ENCODE measurements at regions not wholly inside any gene's neighbourhood (a gene's known extent, or its start where the extent isn't known, plus 50 kb on each side); places are given as distances from the start of the nearest gene placed in this dataset.
A peak's percentile ranks its signal among the peaks of the same experiment; 100 is the strongest.

DNA sequence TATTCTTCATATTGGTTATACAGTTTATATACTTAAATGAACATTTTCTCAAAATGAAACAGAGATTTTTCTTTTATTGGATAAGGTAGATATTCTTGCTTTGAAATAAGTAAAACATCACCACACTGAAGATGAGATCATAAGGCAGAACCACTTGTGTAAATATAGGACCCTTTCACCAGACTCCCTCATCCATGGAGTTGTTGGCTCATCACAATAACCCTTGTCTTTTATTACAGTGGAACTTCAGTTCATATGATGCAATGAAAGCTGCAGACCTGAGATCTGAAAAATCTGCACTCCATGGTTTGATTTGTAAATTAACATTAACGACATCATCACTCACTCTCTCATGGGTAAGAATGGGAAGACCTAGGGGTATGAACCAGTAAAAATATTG is 51.9 kb upstream of the DBX2 start:
- Mint-ChIP-seq H3K27me3 (ENCODE audit: insufficient read depth) (peaks cover 5% of the 10 kb centered on the region), H3K27ac (no peak overlapping the region), H3K36me3 (ENCODE audit: low read depth) (no peaks in the 10 kb centered on the region), H3K4me1 (ENCODE audit: low read depth) (no peaks in the 10 kb centered on the region), H3K4me3 (no peak overlapping the region), H3K9me3 (no peaks in the 10 kb centered on the region)
- DNase-seq (ENCODE audit: low spot score): no peak
- intact Hi-C loops (cut with micrococcal nuclease): no loop called here

DNA sequence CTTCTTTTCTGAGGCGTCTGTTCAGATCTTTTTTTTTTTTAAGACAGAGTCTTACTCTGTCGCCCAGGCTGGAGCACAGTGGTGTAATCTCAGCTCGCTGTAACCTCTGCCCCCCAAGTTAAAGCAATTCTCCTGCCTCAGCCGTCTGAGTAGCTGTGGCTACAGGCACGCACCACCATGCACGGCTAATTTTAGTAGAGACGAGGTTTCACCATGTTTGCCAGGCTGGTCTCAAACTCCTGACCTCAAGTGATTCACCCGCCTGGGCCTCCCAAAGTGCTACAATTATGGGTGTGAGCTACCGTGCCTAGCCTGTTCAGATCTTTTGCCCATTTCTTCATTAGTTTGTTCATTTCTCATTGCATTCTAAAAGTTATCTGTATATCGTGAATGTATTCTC is 55.1 kb upstream of the DBX2 start:
- Mint-ChIP-seq H3K9me3 (no peaks in the 10 kb centered on the region), H3K4me1 (ENCODE audit: low read depth) (no peaks in the 10 kb centered on the region), H3K27me3 (ENCODE audit: insufficient read depth) (peaks cover 5% of the 10 kb centered on the region), H3K36me3 (ENCODE audit: low read depth) (no peaks in the 10 kb centered on the region), H3K27ac (no peak overlapping the region), H3K4me3 (no peak overlapping the region)
- intact Hi-C loops (cut with micrococcal nuclease): no loop called here
- no peak for DNase-seq (ENCODE audit: low spot score)

- H3K36me3 Mint-ChIP-seq (ENCODE audit: low read depth): no peaks in the 10 kb centered on the region
- H3K9me3 Mint-ChIP-seq: no peaks in the 10 kb centered on the region
- intact Hi-C loops (cut with micrococcal nuclease): no loop called here
- H3K4me3 Mint-ChIP-seq: no peak overlapping the region
- no peaks in the 10 kb centered on the region for H3K4me1 Mint-ChIP-seq (ENCODE audit: low read depth)
- DNase-seq (ENCODE audit: low spot score): no peak
- no peak overlapping the region for H3K27ac Mint-ChIP-seq
- peaks cover 4% of the 10 kb centered on the region for H3K27me3 Mint-ChIP-seq (ENCODE audit: insufficient read depth)
Measured at GRCh38 chr12:45112306-45112705, 61.4 kb upstream of the DBX2 start.

DNA sequence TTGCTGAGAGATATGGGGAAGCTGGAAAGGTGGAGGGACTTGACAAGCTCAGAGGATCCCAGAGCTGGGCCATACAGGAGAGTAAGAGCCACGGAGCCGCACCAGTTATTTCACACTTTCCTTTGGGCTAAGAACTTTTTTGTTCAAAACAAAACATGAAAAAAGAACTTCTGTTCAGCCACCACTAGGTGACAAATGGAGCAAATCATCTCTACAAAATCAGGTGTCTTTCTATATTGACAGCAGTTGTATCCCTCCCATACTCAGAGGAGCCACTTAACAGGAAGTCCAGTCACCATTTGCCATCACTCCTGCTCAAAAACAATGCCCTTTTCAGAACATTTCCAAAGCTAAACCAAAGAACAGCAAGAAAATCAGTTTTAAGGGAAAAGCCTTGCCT is 70.3 kb upstream of the DBX2 start:
- no peak overlapping the region for H3K4me3 Mint-ChIP-seq
- no peak overlapping the region for H3K27ac Mint-ChIP-seq
- no peaks in the 10 kb centered on the region for H3K36me3 Mint-ChIP-seq (ENCODE audit: low read depth)
- DNase-seq (ENCODE audit: low spot score): no peak
- H3K9me3 Mint-ChIP-seq: no peaks in the 10 kb centered on the region
- H3K4me1 Mint-ChIP-seq (ENCODE audit: low read depth): no peaks in the 10 kb centered on the region
- peaks cover 2% of the 10 kb centered on the region for H3K27me3 Mint-ChIP-seq (ENCODE audit: insufficient read depth)
- intact Hi-C loops (cut with micrococcal nuclease): no loop called here

DNA sequence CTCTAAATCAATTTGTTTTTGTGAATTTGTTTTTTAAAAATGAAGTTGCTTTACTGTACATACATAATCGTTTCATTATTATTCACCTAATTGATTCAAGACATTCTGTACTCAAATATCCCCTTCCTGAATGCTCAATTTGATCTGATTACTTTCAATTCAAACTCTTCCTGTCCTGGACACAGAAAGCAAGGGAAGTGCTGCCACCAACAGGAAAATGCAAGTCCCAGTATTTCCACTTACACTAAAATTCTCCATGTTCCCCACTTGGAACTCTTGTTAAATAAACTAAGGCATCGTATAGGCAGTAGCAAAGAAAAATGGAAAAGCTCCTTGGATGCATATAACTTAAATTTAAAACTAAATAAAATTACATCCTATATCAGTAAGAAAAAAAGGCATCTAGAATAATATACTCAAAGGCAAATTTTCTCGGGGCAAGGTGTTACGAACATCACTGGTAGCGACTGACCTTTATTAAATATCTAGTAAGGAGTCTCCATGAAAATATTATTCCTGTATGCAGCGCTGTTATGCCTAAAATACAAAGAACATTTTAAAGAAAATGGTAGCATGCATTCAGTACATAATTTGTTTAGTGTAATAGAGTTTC is 72.0 kb upstream of the DBX2 start:
- H3K4me3 Mint-ChIP-seq: no peak overlapping the region
- H3K4me1 Mint-ChIP-seq (ENCODE audit: low read depth): no peaks in the 10 kb centered on the region
- H3K9me3 Mint-ChIP-seq: no peaks in the 10 kb centered on the region
- peaks cover 6% of the 10 kb centered on the region for H3K27me3 Mint-ChIP-seq (ENCODE audit: insufficient read depth)
- intact Hi-C loops (cut with micrococcal nuclease): no loop called here
- no peak for DNase-seq (ENCODE audit: low spot score)
- H3K27ac Mint-ChIP-seq: no peak overlapping the region
- no peaks in the 10 kb centered on the region for H3K36me3 Mint-ChIP-seq (ENCODE audit: low read depth)

- H3K4me3 Mint-ChIP-seq: no peak overlapping the region
- peaks cover 12% of the 10 kb centered on the region for H3K27me3 Mint-ChIP-seq (ENCODE audit: insufficient read depth)
- no peaks in the 10 kb centered on the region for H3K36me3 Mint-ChIP-seq (ENCODE audit: low read depth)
- H3K27ac Mint-ChIP-seq: no peak overlapping the region
- intact Hi-C loops (cut with micrococcal nuclease): no loop called here
- no peak for DNase-seq (ENCODE audit: low spot score)
- H3K4me1 Mint-ChIP-seq (ENCODE audit: low read depth): no peaks in the 10 kb centered on the region
- H3K9me3 Mint-ChIP-seq: no peaks in the 10 kb centered on the region
Measured at GRCh38 chr12:45124485-45125155, 73.7 kb upstream of the DBX2 start.

- peaks cover 14% of the 10 kb centered on the region for H3K27me3 Mint-ChIP-seq (ENCODE audit: insufficient read depth)
- H3K36me3 Mint-ChIP-seq (ENCODE audit: low read depth): no peaks in the 10 kb centered on the region
- DNase-seq (ENCODE audit: low spot score): no peak
- intact Hi-C loops (cut with micrococcal nuclease): no loop called here
- no peak overlapping the region for H3K4me3 Mint-ChIP-seq
- H3K4me1 Mint-ChIP-seq (ENCODE audit: low read depth): no peaks in the 10 kb centered on the region
- no peaks in the 10 kb centered on the region for H3K9me3 Mint-ChIP-seq
- H3K27ac Mint-ChIP-seq: no peak overlapping the region
Measured at GRCh38 chr12:45125997-45126396, 75.1 kb upstream of the DBX2 start.

- H3K4me3 Mint-ChIP-seq: no peak overlapping the region
- no peaks in the 10 kb centered on the region for H3K36me3 Mint-ChIP-seq (ENCODE audit: low read depth)
- H3K27me3 Mint-ChIP-seq (ENCODE audit: insufficient read depth): peaks cover 12% of the 10 kb centered on the region
- no peaks in the 10 kb centered on the region for H3K4me1 Mint-ChIP-seq (ENCODE audit: low read depth)
- intact Hi-C loops (cut with micrococcal nuclease): no loop called here
- no peak overlapping the region for H3K27ac Mint-ChIP-seq
- no peak for DNase-seq (ENCODE audit: low spot score)
- H3K9me3 Mint-ChIP-seq: no peaks in the 10 kb centered on the region
Measured at GRCh38 chr12:45128637-45129036, 77.7 kb upstream of the DBX2 start.

DNA sequence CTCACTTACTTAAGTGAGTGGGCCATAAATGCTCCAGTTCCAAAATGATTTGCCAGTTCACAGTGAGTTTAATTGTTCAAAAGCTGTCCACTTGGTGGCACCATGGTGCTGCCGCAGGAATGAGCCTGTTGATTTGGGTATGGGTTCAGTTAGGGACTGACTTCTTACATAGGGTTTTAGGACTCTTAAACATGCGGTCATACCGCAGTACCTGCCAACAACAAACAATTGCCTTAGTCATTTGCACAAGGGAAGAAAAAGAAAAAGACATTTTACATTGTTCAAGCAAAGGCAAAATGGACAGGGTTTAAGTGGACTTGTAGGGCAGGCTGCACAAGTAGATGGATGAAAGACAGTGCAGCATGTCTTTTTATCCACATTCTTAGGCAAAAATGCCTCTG is 80.0 kb upstream of the DBX2 start:
- H3K27ac Mint-ChIP-seq: no peak overlapping the region
- H3K9me3 Mint-ChIP-seq: no peaks in the 10 kb centered on the region
- peaks cover 12% of the 10 kb centered on the region for H3K27me3 Mint-ChIP-seq (ENCODE audit: insufficient read depth)
- H3K4me3 Mint-ChIP-seq: no peak overlapping the region
- intact Hi-C loops (cut with micrococcal nuclease): no loop called here
- H3K36me3 Mint-ChIP-seq (ENCODE audit: low read depth): no peaks in the 10 kb centered on the region
- DNase-seq (ENCODE audit: low spot score): peak; percentile 14
- H3K4me1 Mint-ChIP-seq (ENCODE audit: low read depth): no peaks in the 10 kb centered on the region

GRCh38 chr12:45131506-45131905 is 80.6 kb upstream of the DBX2 start:
- Mint-ChIP-seq H3K4me1 (ENCODE audit: low read depth) (no peaks in the 10 kb centered on the region), H3K27ac (no peak overlapping the region), H3K9me3 (no peaks in the 10 kb centered on the region), H3K27me3 (ENCODE audit: insufficient read depth) (peaks cover 15% of the 10 kb centered on the region), H3K4me3 (no peak overlapping the region), H3K36me3 (ENCODE audit: low read depth) (no peaks in the 10 kb centered on the region)
- DNase-seq (ENCODE audit: low spot score): no peak
- intact Hi-C loops (cut with micrococcal nuclease): no loop called here

GRCh38 chr12:45138609-45139008 is 77.3 kb upstream of the ANO6 start:
- no peaks in the 10 kb centered on the region for H3K4me1 Mint-ChIP-seq (ENCODE audit: low read depth)
- DNase-seq (ENCODE audit: low spot score): no peak
- H3K27me3 Mint-ChIP-seq (ENCODE audit: insufficient read depth): peaks cover 3% of the 10 kb centered on the region
- H3K4me3 Mint-ChIP-seq: no peak overlapping the region
- H3K9me3 Mint-ChIP-seq: no peaks in the 10 kb centered on the region
- intact Hi-C loops (cut with micrococcal nuclease): no loop called here
- no peak overlapping the region for H3K27ac Mint-ChIP-seq
- no peaks in the 10 kb centered on the region for H3K36me3 Mint-ChIP-seq (ENCODE audit: low read depth)

GRCh38 chr12:45148006-45148405 is 67.9 kb upstream of the ANO6 start:
- no peaks in the 10 kb centered on the region for H3K36me3 Mint-ChIP-seq (ENCODE audit: low read depth)
- H3K4me3 Mint-ChIP-seq: no peak overlapping the region
- no peak overlapping the region for H3K27ac Mint-ChIP-seq
- no peaks in the 10 kb centered on the region for H3K27me3 Mint-ChIP-seq (ENCODE audit: insufficient read depth)
- no peak for DNase-seq (ENCODE audit: low spot score)
- H3K4me1 Mint-ChIP-seq (ENCODE audit: low read depth): no peaks in the 10 kb centered on the region
- intact Hi-C loops (cut with micrococcal nuclease): no loop called here
- H3K9me3 Mint-ChIP-seq: peaks cover 21% of the 10 kb centered on the region

GRCh38 chr12:45148619-45149018 is 67.3 kb upstream of the ANO6 start:
- no peaks in the 10 kb centered on the region for H3K36me3 Mint-ChIP-seq (ENCODE audit: low read depth)
- intact Hi-C loops (cut with micrococcal nuclease): no loop called here
- H3K9me3 Mint-ChIP-seq: peaks cover 21% of the 10 kb centered on the region
- H3K4me3 Mint-ChIP-seq: no peak overlapping the region
- H3K27ac Mint-ChIP-seq: no peak overlapping the region
- H3K27me3 Mint-ChIP-seq (ENCODE audit: insufficient read depth): no peaks in the 10 kb centered on the region
- DNase-seq (ENCODE audit: low spot score): no peak
- H3K4me1 Mint-ChIP-seq (ENCODE audit: low read depth): no peaks in the 10 kb centered on the region

- Mint-ChIP-seq H3K9me3 (peaks cover 8% of the 10 kb centered on the region), H3K4me3 (no peak overlapping the region), H3K27ac (no peak overlapping the region), H3K27me3 (ENCODE audit: insufficient read depth) (peaks cover 19% of the 10 kb centered on the region), H3K36me3 (ENCODE audit: low read depth) (peaks cover 2% of the 10 kb centered on the region), H3K4me1 (ENCODE audit: low read depth) (no peaks in the 10 kb centered on the region)
- intact Hi-C loops (cut with micrococcal nuclease): no loop called here
- DNase-seq (ENCODE audit: low spot score): no peak
Measured at GRCh38 chr12:45165284-45165683, 50.6 kb upstream of the ANO6 start.
